H9 (cell line): ENCODE measurements at regions not wholly inside any gene's neighbourhood (a gene's known extent, or its start where the extent isn't known, plus 50 kb on each side); places are given as distances from the start of the nearest gene placed in this dataset.

ENCODE experiments used
- DNase-seq: peaks from one replicate; pipeline ENCODE4 v3.0.0-alpha.2; 2017
- H2AFZ ChIP-seq: one replicate; pipeline ENCODE4 v1.6.1; 2013; ENCODE audit warnings: mild to moderate bottlenecking, low read length, control low read depth, moderate library complexity
- H2AK5ac ChIP-seq: 2 replicates; pipeline ENCODE4 v1.6.1; 2013; ENCODE audit warnings: low read length, control low read depth, mixed read lengths; ENCODE audit not compliant: insufficient read length
- H2BK120ac ChIP-seq: one replicate; pipeline ENCODE4 v1.6.1; 2013; ENCODE audit warnings: low read depth, mild to moderate bottlenecking, low read length, control low read depth, inconsistent platforms; ENCODE audit not compliant: poor library complexity, severe bottlenecking
- H2BK12ac ChIP-seq: 2 replicates; pipeline ENCODE4 v1.6.1; 2013; ENCODE audit warnings: low read length, control low read depth, mixed read lengths, low read depth; ENCODE audit not compliant: insufficient read length
- H2BK15ac ChIP-seq: 2 replicates; pipeline ENCODE4 v1.6.1; 2013; ENCODE audit warnings: low read depth, low read length, control low read depth
- H2BK20ac ChIP-seq: one replicate; pipeline ENCODE4 v1.6.1; 2013; ENCODE audit warnings: low read depth, mild to moderate bottlenecking, low read length, control low read depth, inconsistent platforms; ENCODE audit not compliant: poor library complexity, severe bottlenecking
- H2BK5ac ChIP-seq: 2 replicates; pipeline ENCODE4 v1.6.1; 2013; ENCODE audit warnings: low read length, control low read depth, mixed read lengths; ENCODE audit not compliant: insufficient read length
- H3K14ac ChIP-seq: 2 replicates; pipeline ENCODE4 v1.6.1; 2013; ENCODE audit warnings: low read length, control low read depth; ENCODE audit not compliant: insufficient read depth
- H3K18ac ChIP-seq: 2 replicates; pipeline ENCODE4 v1.6.1; 2013; ENCODE audit warnings: low read depth, mild to moderate bottlenecking, mixed read lengths, low read length, control low read depth; ENCODE audit not compliant: insufficient read length
- H3K23ac ChIP-seq: 2 replicates; pipeline ENCODE4 v1.6.1; 2013; ENCODE audit warnings: low read length, control low read depth, mixed read lengths, low read depth; ENCODE audit not compliant: insufficient read length
- H3K23me2 ChIP-seq: 2 replicates; pipeline ENCODE4 v1.6.1; 2013; ENCODE audit warnings: low read depth, mild to moderate bottlenecking, mixed read lengths, low read length, control low read depth; ENCODE audit not compliant: insufficient read length, poor library complexity, severe bottlenecking
- H3K27ac ChIP-seq: 2 replicates; pipeline ENCODE4 v1.5.1; 2013; ENCODE audit warnings: low read length, control low read depth, mixed read lengths, low read depth; ENCODE audit not compliant: insufficient read length
- H3K27me3 ChIP-seq: 2 replicates; pipeline ENCODE4 v1.6.1; 2013; ENCODE audit warnings: low read length, control low read depth, inconsistent platforms; ENCODE audit not compliant: insufficient read depth
- H3K4ac ChIP-seq: 2 replicates; pipeline ENCODE4 v1.6.1; 2013; ENCODE audit warnings: low read depth, mild to moderate bottlenecking, control low read depth, inconsistent platforms, low read length, moderate library complexity
- H3K4me1 ChIP-seq: 2 replicates; pipeline ENCODE4 v1.6.1; 2013; ENCODE audit warnings: low read length, control low read depth, inconsistent platforms; ENCODE audit not compliant: insufficient read depth
- H3K4me2 ChIP-seq: 2 replicates; pipeline ENCODE4 v1.6.1; 2013; ENCODE audit warnings: low read length, control low read depth, mixed read lengths; ENCODE audit not compliant: insufficient read length, insufficient read depth
- H3K56ac ChIP-seq: 2 replicates; pipeline ENCODE4 v1.6.1; 2013; ENCODE audit warnings: low read depth, mild to moderate bottlenecking, mixed read lengths, low read length, control low read depth; ENCODE audit not compliant: insufficient read length
- H3K79me1 ChIP-seq: 2 replicates; pipeline ENCODE4 v1.6.1; 2013; ENCODE audit warnings: low read depth, mild to moderate bottlenecking, moderate library complexity, low read length, control low read depth, inconsistent platforms; ENCODE audit not compliant: insufficient read depth, poor library complexity, severe bottlenecking
- H3K79me2 ChIP-seq: 2 replicates; pipeline ENCODE4 v1.6.1; 2013; ENCODE audit warnings: low read length, control low read depth, inconsistent platforms; ENCODE audit not compliant: insufficient read depth
- H3K9ac ChIP-seq: 2 replicates; pipeline ENCODE4 v1.6.1; 2013; ENCODE audit warnings: low read length, control low read depth, mixed read lengths; ENCODE audit not compliant: insufficient read length; ENCODE audit errors: extremely low read depth
- H3K9me3 ChIP-seq: one replicate; pipeline ENCODE4 v1.6.1; 2013; ENCODE audit warnings: low read depth, low read length, inconsistent platforms; ENCODE audit not compliant: control insufficient read depth
- H3T11ph ChIP-seq: one replicate; pipeline ENCODE4 v1.6.1; 2013; ENCODE audit warnings: mild to moderate bottlenecking, low read length, control low read depth, inconsistent platforms
- H4K20me1 ChIP-seq: one replicate; pipeline ENCODE4 v1.6.1; 2013; ENCODE audit not compliant: control insufficient read depth, insufficient read length, insufficient read depth
- H4K5ac ChIP-seq: 2 replicates; pipeline ENCODE4 v1.6.1; 2013; ENCODE audit warnings: low read depth, mild to moderate bottlenecking, mixed read lengths, low read length, control low read depth; ENCODE audit not compliant: insufficient read length
- H4K8ac ChIP-seq: replicated peaks from 2 replicates; pipeline ENCODE4 v1.6.1; 2013; ENCODE audit warnings: low read length, control low read depth, mixed read lengths, low read depth; ENCODE audit not compliant: insufficient read length
- H4K91ac ChIP-seq: 2 replicates; pipeline ENCODE4 v1.6.1; 2013; ENCODE audit warnings: low read depth, mild to moderate bottlenecking, moderate library complexity, mixed read lengths, low read length, control low read depth; ENCODE audit not compliant: insufficient read length
- H3K27ac Mint-ChIP-seq, 3 experiments: 2 replicates in 2 of 3; 3 replicates in 1 of 3; pipeline ENCODE4 v1.8.0; 2020 to 2021; ENCODE audit warnings: mixed read lengths in 3 of 3, mild to moderate bottlenecking in 1 of 3, moderate library complexity in 1 of 3
- H3K27me3 Mint-ChIP-seq: 2 replicates; pipeline ENCODE4 v1.8.0; 2021; ENCODE audit warnings: low read depth, mild to moderate bottlenecking, moderate library complexity, mixed read lengths
- H3K36me3 Mint-ChIP-seq, 3 experiments: 2 replicates in 2 of 3; 3 replicates in 1 of 3; pipeline ENCODE4 v1.8.0; 2020 to 2021; ENCODE audit warnings: low read depth in 3 of 3, mixed read lengths in 3 of 3; ENCODE audit not compliant: insufficient read depth in 1 of 3
- H3K4me1 Mint-ChIP-seq, 2 experiments: 2 replicates each; pipeline ENCODE4 v1.8.0; 2020; ENCODE audit warnings: mixed read lengths in 2 of 2
- H3K4me3 Mint-ChIP-seq, 2 experiments: 2 replicates in 1 of 2; 3 replicates in 1 of 2; pipeline ENCODE4 v1.8.0; 2020 to 2021; ENCODE audit warnings: mild to moderate bottlenecking in 2 of 2, mixed read lengths in 2 of 2, moderate library complexity in 1 of 2
- H3K9me3 Mint-ChIP-seq, 2 experiments: 2 replicates in 1 of 2; 3 replicates in 1 of 2; pipeline ENCODE4 v1.8.0; 2020; ENCODE audit warnings: mild to moderate bottlenecking in 2 of 2, mixed read lengths in 2 of 2, moderate library complexity in 1 of 2
- CTCF ChIP-seq: fragments of 200-600 bp; sonication (generic); conservative IDR thresholded peaks from 3 replicates; pipeline ENCODE4 v1.8.0; 2021; ENCODE audit warnings: antibody characterized with exemption, mild to moderate bottlenecking
- whole genome bisulfite sequencing: extraction: QIAGEN DNeasy Blood & Tissue Kit; methylation state at CpG from one replicate; pipeline ENCODE4 v1.1.7; 2013; ENCODE audit warnings: missing lambda C conversion rate, low lambda C conversion rate, mixed read lengths; ENCODE audit not compliant: insufficient read length; ENCODE audit errors: extremely low coverage; 5-methylcytosine and 5-hydroxymethylcytosine counted together

- Mint-ChIP-seq H3K27me3 (no peaks in the 10 kb centered on the region; the same call in none of the 2 replicates), H3K36me3 (no peaks in the 10 kb centered on the region), H3K9me3 (no peaks in the 10 kb centered on the region), H3K27ac (no peak overlapping the region; a peak in 3 of 7 replicates), H3K4me1 (peaks cover 20 to 22% of the 10 kb centered on the region in 2 experiments), H3K4me3 (no peak overlapping the region; a peak in 1 of 5 replicates)
- H2BK5ac ChIP-seq: no peak overlapping the region
- H3K79me1 ChIP-seq: no peaks in the 10 kb centered on the region
- DNase-seq: no peak
- no peak overlapping the region for H2BK12ac ChIP-seq
- H3K27me3 ChIP-seq: no peaks in the 10 kb centered on the region
- no peak overlapping the region for H2AFZ ChIP-seq
- H2BK120ac ChIP-seq: no peak overlapping the region
- H3K18ac ChIP-seq: no peak overlapping the region
- H4K5ac ChIP-seq: no peak overlapping the region
- H3K23ac ChIP-seq: no peak overlapping the region
- H2AK5ac ChIP-seq: no peak overlapping the region
- no peak overlapping the region for H4K91ac ChIP-seq
- no peak overlapping the region for H3T11ph ChIP-seq
- H3K4ac ChIP-seq: no peak overlapping the region
- H3K9me3 ChIP-seq: no peaks in the 10 kb centered on the region
- no peak overlapping the region for H3K27ac ChIP-seq
- no peak overlapping the region for H2BK15ac ChIP-seq
- no peak for TF ChIP-seq CTCF
- no peaks in the 10 kb centered on the region for H4K20me1 ChIP-seq
- H4K8ac ChIP-seq: no peak overlapping the region
- no peak overlapping the region for H3K56ac ChIP-seq
- H2BK20ac ChIP-seq: no peak overlapping the region
- WGBS: no CpG with 5 or more reads among the region's 10 CpGs
- no peak overlapping the region for H3K9ac ChIP-seq
- H3K4me1 ChIP-seq: no peaks in the 10 kb centered on the region
- no peak overlapping the region for H3K4me2 ChIP-seq
- no peaks in the 10 kb centered on the region for H3K23me2 ChIP-seq
- H3K14ac ChIP-seq: no peak overlapping the region
- H3K79me2 ChIP-seq: no peaks in the 10 kb centered on the region
These were observed 206.3 kb downstream of the RAB11FIP4 start for GRCh38 chr17:31597646-31598398.
